ENCODE measurements at regions not wholly inside any gene's neighbourhood (a gene's known extent, or its start where the extent isn't known, plus 50 kb on each side); places are given as distances from the start of the nearest gene placed in this dataset.

- DNase-seq (ENCODE audit: low read depth in 1 of 2, low spot score in 1 of 2) = peak in 1 of 2 donors; percentile 84
- H3K9me3 ChIP-seq (ENCODE audit: low read depth) = no peaks in the 10 kb centered on the region
- no peak overlapping the region for H3K4me3 ChIP-seq
- no peaks in the 10 kb centered on the region for H3K36me3 ChIP-seq
- TF ChIP-seq CTCF (IDR thresholded peaks at IDR 0.05; ENCODE audit: low read depth, low read length) = no peak
- H3K4me1 ChIP-seq (ENCODE audit: low read depth) = no peaks in the 10 kb centered on the region
- H3K27me3 ChIP-seq = no peaks in the 10 kb centered on the region
- no peak overlapping the region for H3K27ac ChIP-seq
These were observed 107.4 kb downstream of the SNX18 start for GRCh38 chr5:54624805-54625568.

- DNase-seq (ENCODE audit: low read depth in 1 of 2, low spot score in 1 of 2) = no peak
- no peaks in the 10 kb centered on the region for H3K9me3 ChIP-seq (ENCODE audit: low read depth)
- no peak overlapping the region for H3K27ac ChIP-seq
- no peaks in the 10 kb centered on the region for H3K27me3 ChIP-seq
- no peaks in the 10 kb centered on the region for H3K4me1 ChIP-seq (ENCODE audit: low read depth)
- H3K36me3 ChIP-seq = no peaks in the 10 kb centered on the region
- TF ChIP-seq CTCF (IDR thresholded peaks at IDR 0.05; ENCODE audit: low read depth, low read length) = no peak
- no peak overlapping the region for H3K4me3 ChIP-seq
These were observed 104.2 kb downstream of the SNX18 start for GRCh38 chr5:54621709-54622108.

- no peaks in the 10 kb centered on the region for H3K27me3 ChIP-seq
- H3K36me3 ChIP-seq = no peaks in the 10 kb centered on the region
- no peaks in the 10 kb centered on the region for H3K9me3 ChIP-seq (ENCODE audit: low read depth)
- TF ChIP-seq CTCF (IDR thresholded peaks at IDR 0.05; ENCODE audit: low read depth, low read length) = no peak
- H3K4me3 ChIP-seq = no peak overlapping the region
- DNase-seq (ENCODE audit: low read depth in 1 of 2, low spot score in 1 of 2) = no peak
- no peak overlapping the region for H3K27ac ChIP-seq
- H3K4me1 ChIP-seq (ENCODE audit: low read depth) = no peaks in the 10 kb centered on the region
These were observed 103.5 kb downstream of the SNX18 start for GRCh38 chr5:54621048-54621447.

- DNase-seq (ENCODE audit: low read depth in 1 of 2, low spot score in 1 of 2) = no peak
- Histone ChIP-seq H3K27ac (no peak overlapping the region), H3K4me1 (ENCODE audit: low read depth) (no peaks in the 10 kb centered on the region), H3K9me3 (ENCODE audit: low read depth) (no peaks in the 10 kb centered on the region), H3K4me3 (no peak overlapping the region), H3K36me3 (no peaks in the 10 kb centered on the region), H3K27me3 (no peaks in the 10 kb centered on the region)
- no peak for TF ChIP-seq CTCF (IDR thresholded peaks at IDR 0.05; ENCODE audit: low read depth, low read length)
These were observed 102.8 kb downstream of the SNX18 start for GRCh38 chr5:54620141-54620933.

GRCh38 chr5:54619731-54620130 lies 102.2 kb downstream of the SNX18 start:
- H3K9me3 ChIP-seq (ENCODE audit: low read depth) = no peaks in the 10 kb centered on the region
- no peaks in the 10 kb centered on the region for H3K36me3 ChIP-seq
- H3K4me1 ChIP-seq (ENCODE audit: low read depth) = no peaks in the 10 kb centered on the region
- no peak overlapping the region for H3K27ac ChIP-seq
- no peak for DNase-seq (ENCODE audit: low read depth in 1 of 2, low spot score in 1 of 2)
- no peaks in the 10 kb centered on the region for H3K27me3 ChIP-seq
- no peak for TF ChIP-seq CTCF (IDR thresholded peaks at IDR 0.05; ENCODE audit: low read depth, low read length)
- H3K4me3 ChIP-seq = no peak overlapping the region

Data from cardiac muscle cell (in vitro differentiated cells and primary cell).